ENCODE measurements at regions not wholly inside any gene's neighbourhood (a gene's known extent, or its start where the extent isn't known, plus 50 kb on each side); places are given as distances from the start of the nearest gene placed in this dataset.

- Histone ChIP-seq H3K36me3 (no peaks in the 10 kb centered on the region), H3K9me3 (no peaks in the 10 kb centered on the region), H3K27me3 (no peaks in the 10 kb centered on the region), H3K4me3 (no peak overlapping the region), H3K27ac (no peak overlapping the region), H3K4me1 (no peaks in the 10 kb centered on the region)
- intact Hi-C loops (cut with DNase I): no loop called here
- DNase-seq (ENCODE audit: low spot score in 2 of 2): no peak
- TF ChIP-seq CTCF (IDR thresholded peaks at IDR 0.05): no peak
These were observed 273.9 kb downstream of the PHF14 start for GRCh38 chr7:11247545-11247944.

- H3K27me3 ChIP-seq: no peaks in the 10 kb centered on the region
- DNase-seq (ENCODE audit: low spot score in 2 of 2): no peak
- no peaks in the 10 kb centered on the region for H3K9me3 ChIP-seq
- H3K27ac ChIP-seq: no peak overlapping the region
- H3K4me3 ChIP-seq: no peak overlapping the region
- intact Hi-C loops (cut with DNase I): no loop called here
- no peak for TF ChIP-seq CTCF (IDR thresholded peaks at IDR 0.05)
- H3K4me1 ChIP-seq: no peaks in the 10 kb centered on the region
- no peaks in the 10 kb centered on the region for H3K36me3 ChIP-seq
These were observed 277.8 kb downstream of the PHF14 start for GRCh38 chr7:11251436-11251835.

- no peak for DNase-seq (ENCODE audit: low spot score in 2 of 2)
- Histone ChIP-seq H3K9me3 (no peaks in the 10 kb centered on the region), H3K36me3 (no peaks in the 10 kb centered on the region), H3K27ac (no peak overlapping the region), H3K4me1 (no peaks in the 10 kb centered on the region), H3K4me3 (no peak overlapping the region), H3K27me3 (no peaks in the 10 kb centered on the region)
- no peak for TF ChIP-seq CTCF (IDR thresholded peaks at IDR 0.05)
- intact Hi-C loops (cut with DNase I): no loop called here
These were observed 278.4 kb downstream of the PHF14 start for GRCh38 chr7:11252011-11252607.

GRCh38 chr7:11252705-11253272 is 279.1 kb downstream of the PHF14 start:
- H3K27ac ChIP-seq: no peak overlapping the region
- no peak for TF ChIP-seq CTCF (IDR thresholded peaks at IDR 0.05)
- intact Hi-C loops (cut with DNase I): no loop called here

GRCh38 chr7:11256501-11256900 is 282.8 kb downstream of the PHF14 start:
- no peak for TF ChIP-seq CTCF (IDR thresholded peaks at IDR 0.05)
- DNase-seq (ENCODE audit: low spot score in 2 of 2): no peak
- Histone ChIP-seq H3K36me3 (no peaks in the 10 kb centered on the region), H3K4me3 (no peak overlapping the region), H3K9me3 (no peaks in the 10 kb centered on the region), H3K27ac (no peak overlapping the region), H3K27me3 (no peaks in the 10 kb centered on the region), H3K4me1 (no peaks in the 10 kb centered on the region)
- intact Hi-C loops (cut with DNase I): no loop called here

More at GRCh38 chr7:11252705-11253272, 279.1 kb downstream of the PHF14 start:
- Histone ChIP-seq H3K9me3 (no peaks in the 10 kb centered on the region), H3K36me3 (no peaks in the 10 kb centered on the region), H3K4me1 (no peaks in the 10 kb centered on the region), H3K27me3 (no peaks in the 10 kb centered on the region), H3K4me3 (no peak overlapping the region)
- DNase-seq (ENCODE audit: low spot score in 2 of 2): no peak
